ENCODE measurements at regions not wholly inside any gene's neighbourhood (a gene's known extent, or its start where the extent isn't known, plus 50 kb on each side); places are given as distances from the start of the nearest gene placed in this dataset.

DNA sequence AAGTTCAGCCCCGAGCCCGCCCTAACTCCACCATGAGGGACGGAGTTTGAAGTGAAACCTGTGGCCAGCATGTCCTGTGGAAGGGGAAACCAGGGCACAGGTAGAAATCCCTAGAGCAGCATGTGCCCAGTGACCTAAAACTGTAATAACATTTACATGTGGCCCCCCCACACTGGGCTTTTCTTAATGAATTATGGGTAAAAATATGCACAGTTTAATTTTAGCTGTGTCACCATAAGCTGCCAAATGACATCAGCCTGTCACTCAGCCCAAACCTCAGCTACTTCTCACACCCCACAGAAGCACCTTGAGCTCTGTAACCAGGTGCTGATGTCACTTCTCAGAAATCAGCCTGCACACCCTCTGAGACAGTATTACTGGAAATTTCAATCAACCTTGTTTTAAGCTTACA lies 50.0 kb upstream of the SLC19A1 start:
- peak; percentile 92 for DNase-seq
- H3K27me3 Mint-ChIP-seq, result peaks cover 18% of the 10 kb centered on the region
- H3K4me1 Mint-ChIP-seq, result peaks cover 19% of the 10 kb centered on the region
- H3K27ac Mint-ChIP-seq, result peak overlapping the region; percentile 77
- peaks cover 2% of the 10 kb centered on the region for H3K36me3 Mint-ChIP-seq (ENCODE audit: low read depth)
- H3K9me3 Mint-ChIP-seq, result peaks cover 16% of the 10 kb centered on the region
- intact Hi-C loops (cut with micrococcal nuclease), result loop anchor here (1.0 to 2.0 kb wide), 4 partner anchors 23 to 226 kb away; no protein-coding TSS in a partner anchor
- H3K4me3 Mint-ChIP-seq, result peak overlapping the region; percentile 7

DNA sequence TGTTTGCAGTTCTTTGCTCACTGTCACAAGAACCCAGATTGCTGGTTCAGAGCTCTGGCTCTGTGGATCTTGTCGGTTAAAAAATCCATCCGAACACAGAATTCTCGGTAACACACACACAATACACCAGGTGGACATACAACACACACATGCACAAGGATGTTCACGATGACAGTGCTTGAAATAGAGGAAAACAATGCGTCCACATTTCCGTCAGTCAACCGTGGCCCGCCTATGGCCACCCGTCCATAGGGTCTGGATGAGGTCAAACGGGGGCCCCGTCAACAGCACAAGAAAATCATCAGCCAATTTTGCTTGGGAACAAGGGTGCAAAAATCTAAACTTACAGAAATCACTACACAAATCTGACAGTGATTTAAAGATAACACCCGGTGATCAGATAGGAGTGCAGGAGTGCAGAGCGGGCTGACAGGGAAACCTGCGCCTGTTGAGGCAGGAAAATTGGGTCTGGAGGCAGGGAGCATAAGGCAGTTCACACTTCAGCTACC lies 50.4 kb upstream of the SLC19A1 start:
- intact Hi-C loops (cut with micrococcal nuclease), result loop anchor here (1.0 to 2.0 kb wide), 4 partner anchors 22 to 226 kb away; no protein-coding TSS in a partner anchor
- Mint-ChIP-seq H3K27me3 (peaks cover 15% of the 10 kb centered on the region), H3K4me1 (peaks cover 19% of the 10 kb centered on the region), H3K36me3 (ENCODE audit: low read depth) (peaks cover 2% of the 10 kb centered on the region), H3K4me3 (peak overlapping the region; percentile 7), H3K27ac (peak overlapping the region; percentile 77), H3K9me3 (peaks cover 13% of the 10 kb centered on the region)
- DNase-seq, result peak; percentile 66

DNA sequence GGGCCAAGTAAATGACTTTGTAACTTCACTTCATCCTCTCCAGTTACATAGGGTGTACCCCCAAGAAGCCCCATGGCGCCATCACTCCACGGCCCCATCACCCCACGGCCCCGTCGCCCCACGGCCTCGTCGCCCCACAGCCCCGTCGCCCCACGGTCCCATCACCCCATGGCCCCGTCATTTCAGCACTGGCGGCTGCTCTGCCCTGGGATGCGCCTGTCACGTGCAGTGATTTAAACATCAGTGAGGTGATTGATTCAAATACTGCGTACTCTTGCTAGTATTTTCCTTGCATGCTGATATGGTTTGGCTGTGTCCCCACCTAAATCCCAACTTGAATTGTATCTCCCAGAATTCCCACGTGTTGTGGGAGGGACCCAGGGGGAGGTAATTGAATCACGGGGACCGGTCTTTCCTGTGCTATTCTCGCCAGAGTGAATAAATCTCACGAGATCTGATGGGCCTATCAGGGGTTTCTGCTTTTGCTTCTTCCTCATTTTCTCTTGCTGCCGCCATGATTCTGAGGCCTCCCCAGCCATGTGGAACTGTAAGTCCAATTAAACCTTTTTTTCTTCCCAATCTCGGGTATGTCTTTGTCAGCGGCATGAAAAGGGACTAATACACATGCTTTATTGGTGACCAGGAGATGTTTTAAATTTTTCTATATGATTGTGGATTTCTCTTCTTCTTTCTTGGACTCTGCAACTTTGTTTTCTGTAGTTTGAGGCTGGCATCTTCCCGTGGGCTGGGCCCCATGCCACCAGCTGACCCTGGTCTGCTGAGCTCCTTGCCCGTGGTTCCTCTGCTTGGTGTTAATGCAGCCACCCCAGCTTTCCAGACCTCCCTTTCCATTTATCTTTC lies 50.1 kb upstream of the PCBP3 start:
- H3K36me3 Mint-ChIP-seq (ENCODE audit: low read depth), result peaks cover 2% of the 10 kb centered on the region
- peak overlapping the region; percentile 54 for H3K27ac Mint-ChIP-seq
- DNase-seq, result no peak
- peak overlapping the region; percentile 20 for H3K4me3 Mint-ChIP-seq
- intact Hi-C loops (cut with micrococcal nuclease), result loop anchor here (2.0 kb wide), 1 partner anchor 21 kb away; no protein-coding TSS in a partner anchor
- peaks cover 8% of the 10 kb centered on the region for H3K27me3 Mint-ChIP-seq
- peaks cover 19% of the 10 kb centered on the region for H3K4me1 Mint-ChIP-seq
- H3K9me3 Mint-ChIP-seq, result peaks cover 6% of the 10 kb centered on the region
